Body of pancreas (tissue), 4 donors: ENCODE measurements at regions not wholly inside any gene's neighbourhood (a gene's known extent, or its start where the extent isn't known, plus 50 kb on each side); places are given as distances from the start of the nearest gene placed in this dataset.

Experiments used
- CTCF ChIP-seq, 7 experiments: fragments of 450-650 bp in 4 of 7; fragments of 200-600 bp in 3 of 7; sonication (generic) in 3 of 7; IDR thresholded peaks; one replicate each; pipeline ENCODE4 v1.5.1; 2016 to 2019; ENCODE audit warnings: antibody characterized with exemption in 7 of 7
- POLR2A ChIP-seq, 3 donors: fragments of 450-650 bp; IDR thresholded peaks; one replicate each; pipeline ENCODE4 v1.6.1; 2016; ENCODE audit warnings: antibody characterized with exemption in 3 of 3, mild to moderate bottlenecking in 2 of 3

GRCh38 chr14:104306450-104307040 is 168.2 kb downstream of the KIF26A start:
- TF ChIP-seq POLR2A (IDR thresholded peaks at IDR 0.05) (no peak), CTCF (IDR thresholded peaks at IDR 0.05) (no peak)
